ENCODE measurements at regions not wholly inside any gene's neighbourhood (a gene's known extent, or its start where the extent isn't known, plus 50 kb on each side); places are given as distances from the start of the nearest gene placed in this dataset.

DNA sequence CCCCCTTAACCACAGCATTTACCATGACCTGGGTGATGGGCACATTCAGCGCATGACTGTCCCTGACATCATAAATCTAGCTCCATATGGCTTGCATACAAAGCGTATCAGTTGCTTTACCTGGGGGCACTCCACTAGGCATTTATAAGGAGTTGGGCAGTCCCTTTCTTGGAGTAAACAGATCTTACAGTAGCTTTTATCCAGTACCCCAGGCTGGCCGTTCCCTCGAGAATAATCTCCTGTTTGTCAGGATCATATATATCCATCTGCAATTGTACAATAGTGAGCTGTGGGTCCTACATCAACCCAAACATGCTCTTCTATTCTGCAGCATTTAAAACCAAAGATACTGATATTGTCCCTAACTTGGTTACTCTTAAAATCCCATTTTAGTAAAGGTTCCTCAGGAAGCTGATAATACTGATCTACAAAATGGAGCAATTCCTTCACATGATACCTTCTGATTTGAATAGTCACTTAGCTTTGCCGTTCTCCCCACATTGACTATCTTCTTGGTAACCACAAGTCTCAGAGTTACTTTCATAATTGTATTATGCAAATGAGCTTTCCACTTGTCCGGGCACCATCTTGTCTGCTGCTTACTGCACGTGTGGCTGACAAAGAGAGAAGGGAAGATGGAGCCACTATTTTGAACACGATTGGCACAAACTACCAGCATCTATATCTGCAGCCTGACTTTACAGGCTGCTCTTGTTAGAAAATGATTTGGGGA, 205.0 kb downstream of the CWF19L2 start:
- ChIA-PET CTCF (interaction anchor here (1.8 kb wide), 1 partner anchor 10 kb away, joined by 5 read pairs; no protein-coding TSS in a partner anchor), POLR2A (no interaction called here)
- no peaks in the 10 kb centered on the region for H3K27me3 Mint-ChIP-seq (ENCODE audit: insufficient read depth, unreplicated experiment)
- TF ChIP-seq, protein P1, sequence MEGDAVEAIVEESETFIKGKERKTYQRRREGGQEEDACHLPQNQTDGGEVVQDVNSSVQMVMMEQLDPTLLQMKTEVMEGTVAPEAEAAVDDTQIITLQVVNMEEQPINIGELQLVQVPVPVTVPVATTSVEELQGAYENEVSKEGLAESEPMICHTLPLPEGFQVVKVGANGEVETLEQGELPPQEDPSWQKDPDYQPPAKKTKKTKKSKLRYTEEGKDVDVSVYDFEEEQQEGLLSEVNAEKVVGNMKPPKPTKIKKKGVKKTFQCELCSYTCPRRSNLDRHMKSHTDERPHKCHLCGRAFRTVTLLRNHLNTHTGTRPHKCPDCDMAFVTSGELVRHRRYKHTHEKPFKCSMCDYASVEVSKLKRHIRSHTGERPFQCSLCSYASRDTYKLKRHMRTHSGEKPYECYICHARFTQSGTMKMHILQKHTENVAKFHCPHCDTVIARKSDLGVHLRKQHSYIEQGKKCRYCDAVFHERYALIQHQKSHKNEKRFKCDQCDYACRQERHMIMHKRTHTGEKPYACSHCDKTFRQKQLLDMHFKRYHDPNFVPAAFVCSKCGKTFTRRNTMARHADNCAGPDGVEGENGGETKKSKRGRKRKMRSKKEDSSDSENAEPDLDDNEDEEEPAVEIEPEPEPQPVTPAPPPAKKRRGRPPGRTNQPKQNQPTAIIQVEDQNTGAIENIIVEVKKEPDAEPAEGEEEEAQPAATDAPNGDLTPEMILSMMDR (IDR thresholded peaks at IDR 0.05; ENCODE audit: unreplicated experiment) = no peak
- H3K4me3 Mint-ChIP-seq (ENCODE audit: unreplicated experiment) = no peak overlapping the region
- intact Hi-C loops (cut with micrococcal nuclease) = no loop called here
- DNase-seq (ENCODE audit: unreplicated experiment) = no peak
- no peak overlapping the region for H3K27ac Mint-ChIP-seq (ENCODE audit: low read depth, unreplicated experiment)
- H3K36me3 Mint-ChIP-seq (ENCODE audit: insufficient read depth, unreplicated experiment) = no peaks in the 10 kb centered on the region
- H3K9me3 Mint-ChIP-seq (ENCODE audit: unreplicated experiment) = no peaks in the 10 kb centered on the region
- no peaks in the 10 kb centered on the region for H3K4me1 Mint-ChIP-seq (ENCODE audit: insufficient read depth, unreplicated experiment)
- no TSS peak for BruUV-seq (replicated peaks)

DNA sequence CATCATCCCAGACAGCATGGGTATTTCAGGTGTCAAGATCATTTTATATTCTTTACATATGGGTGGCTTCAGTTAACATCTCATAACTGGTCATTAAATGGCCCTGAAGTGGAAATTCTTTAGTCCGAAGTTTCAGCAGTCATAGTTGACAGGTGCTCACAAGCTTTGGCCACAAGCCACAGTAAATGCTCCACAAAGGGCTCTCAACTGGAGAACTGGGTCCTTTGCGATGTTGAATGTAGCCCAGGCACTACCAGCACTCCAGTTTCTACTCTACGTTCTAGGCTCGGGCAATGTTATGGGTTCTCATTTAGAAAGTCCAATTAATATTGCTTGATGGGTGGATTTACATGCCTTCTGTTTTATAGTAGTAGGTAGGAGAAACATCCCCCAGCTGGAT, 206.3 kb downstream of the CWF19L2 start:
- Mint-ChIP-seq H3K4me3 (ENCODE audit: unreplicated experiment) (no peak overlapping the region), H3K9me3 (ENCODE audit: unreplicated experiment) (no peaks in the 10 kb centered on the region), H3K27me3 (ENCODE audit: insufficient read depth, unreplicated experiment) (no peaks in the 10 kb centered on the region), H3K27ac (ENCODE audit: low read depth, unreplicated experiment) (no peak overlapping the region), H3K36me3 (ENCODE audit: insufficient read depth, unreplicated experiment) (no peaks in the 10 kb centered on the region), H3K4me1 (ENCODE audit: insufficient read depth, unreplicated experiment) (no peaks in the 10 kb centered on the region)
- POLR2A ChIA-PET = no interaction called here
- BruUV-seq (replicated peaks) = no TSS peak
- CTCF ChIA-PET = interaction anchor here (1.8 kb wide), 1 partner anchor 11 kb away, joined by 5 read pairs; no protein-coding TSS in a partner anchor
- no peak for DNase-seq (ENCODE audit: unreplicated experiment)
- intact Hi-C loops (cut with micrococcal nuclease) = no loop called here
- TF ChIP-seq, protein P1 (IDR thresholded peaks at IDR 0.05; ENCODE audit: unreplicated experiment) = no peak

DNA sequence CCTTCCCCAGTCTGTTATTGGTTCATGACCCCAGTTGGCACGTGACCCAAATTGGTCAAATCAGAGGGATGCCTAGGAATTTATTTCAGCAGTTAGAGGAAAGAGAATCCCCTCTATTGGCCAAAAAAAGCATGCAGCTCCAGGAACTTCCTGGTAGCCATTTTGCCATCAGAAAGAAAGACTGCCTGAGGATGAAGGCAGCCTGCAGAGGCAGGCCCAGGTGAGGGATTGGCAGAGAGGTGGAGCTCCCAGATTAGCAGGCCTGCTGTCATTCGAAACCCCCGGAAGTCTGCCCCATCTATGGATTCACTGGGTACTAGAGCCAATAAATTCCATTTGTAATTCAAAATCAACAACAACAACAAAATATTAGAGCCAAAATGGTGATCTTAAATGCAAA, 207.6 kb downstream of the CWF19L2 start:
- DNase-seq (ENCODE audit: unreplicated experiment) = no peak
- H3K4me3 Mint-ChIP-seq (ENCODE audit: unreplicated experiment) = no peak overlapping the region
- no peaks in the 10 kb centered on the region for H3K4me1 Mint-ChIP-seq (ENCODE audit: insufficient read depth, unreplicated experiment)
- TF ChIP-seq, protein P1 (IDR thresholded peaks at IDR 0.05; ENCODE audit: unreplicated experiment) = no peak
- POLR2A ChIA-PET = no interaction called here
- H3K9me3 Mint-ChIP-seq (ENCODE audit: unreplicated experiment) = no peaks in the 10 kb centered on the region
- no peaks in the 10 kb centered on the region for H3K36me3 Mint-ChIP-seq (ENCODE audit: insufficient read depth, unreplicated experiment)
- CTCF ChIA-PET = no interaction called here
- H3K27ac Mint-ChIP-seq (ENCODE audit: low read depth, unreplicated experiment) = no peak overlapping the region
- intact Hi-C loops (cut with micrococcal nuclease) = no loop called here
- no TSS peak for BruUV-seq (replicated peaks)
- no peaks in the 10 kb centered on the region for H3K27me3 Mint-ChIP-seq (ENCODE audit: insufficient read depth, unreplicated experiment)

DNA sequence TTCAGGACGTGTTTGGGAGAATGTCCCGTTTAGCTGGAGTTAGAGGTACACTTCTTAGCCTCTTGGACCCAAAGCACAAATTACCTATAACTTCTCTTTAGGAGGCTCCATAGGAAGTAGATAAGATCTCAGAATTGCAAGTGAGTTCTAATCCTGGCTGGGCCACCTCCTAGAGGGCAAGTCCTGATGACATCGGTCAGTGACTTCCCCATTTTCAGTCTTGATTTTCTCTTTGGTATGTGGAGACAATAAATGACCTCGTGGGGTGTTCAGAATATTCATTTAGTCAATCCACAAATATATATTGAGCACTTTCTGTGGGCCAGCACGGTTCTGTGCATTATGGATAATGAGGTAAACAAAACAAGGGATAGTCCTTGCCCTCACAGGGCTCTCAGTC, 208.6 kb downstream of the CWF19L2 start:
- intact Hi-C loops (cut with micrococcal nuclease) = no loop called here
- H3K27ac Mint-ChIP-seq (ENCODE audit: low read depth, unreplicated experiment) = no peak overlapping the region
- POLR2A ChIA-PET = interaction anchor here (0.5 kb wide), 1 partner anchor 69 kb away, joined by 3 read pairs; no protein-coding TSS in a partner anchor
- H3K4me1 Mint-ChIP-seq (ENCODE audit: insufficient read depth, unreplicated experiment) = no peaks in the 10 kb centered on the region
- H3K36me3 Mint-ChIP-seq (ENCODE audit: insufficient read depth, unreplicated experiment) = no peaks in the 10 kb centered on the region
- no peaks in the 10 kb centered on the region for H3K27me3 Mint-ChIP-seq (ENCODE audit: insufficient read depth, unreplicated experiment)
- BruUV-seq (replicated peaks) = no TSS peak
- TF ChIP-seq, protein P1 (IDR thresholded peaks at IDR 0.05; ENCODE audit: unreplicated experiment) = no peak
- DNase-seq (ENCODE audit: unreplicated experiment) = no peak
- no peaks in the 10 kb centered on the region for H3K9me3 Mint-ChIP-seq (ENCODE audit: unreplicated experiment)
- CTCF ChIA-PET = interaction anchor here (0.6 kb wide), 1 partner anchor 56 kb away, joined by 4 read pairs; no protein-coding TSS in a partner anchor
- no peak overlapping the region for H3K4me3 Mint-ChIP-seq (ENCODE audit: unreplicated experiment)
